Subcutaneous abdominal adipose tissue (tissue), 5 donors: ENCODE measurements at regions not wholly inside any gene's neighbourhood (a gene's known extent, or its start where the extent isn't known, plus 50 kb on each side); places are given as distances from the start of the nearest gene placed in this dataset.
"Not testable (repeated sequence)": the region's sequence is repeated elsewhere in the genome, so short reads cannot be mapped to it uniquely, and the experiment has no call there.

Experiments
- H3K27ac ChIP-seq: one replicate; pipeline ENCODE4 v1.7.0; 2013; ENCODE audit warnings: low read depth, mild to moderate bottlenecking, inconsistent platforms, low read length, moderate library complexity
- H3K27me3 ChIP-seq, 5 donors: one replicate each; pipeline ENCODE4 v1.7.0; 2013; ENCODE audit warnings: low read length in 5 of 5, inconsistent platforms in 1 of 5; ENCODE audit not compliant: control insufficient read depth in 5 of 5, insufficient read depth in 4 of 5
- H3K36me3 ChIP-seq, 5 donors: one replicate each; pipeline ENCODE4 v1.7.0; 2013; ENCODE audit warnings: low read length in 5 of 5; ENCODE audit not compliant: control insufficient read depth in 5 of 5, insufficient read depth in 5 of 5
- H3K4me1 ChIP-seq, 5 donors: one replicate each; pipeline ENCODE4 v1.7.0; 2013; ENCODE audit warnings: low read length in 5 of 5, mild to moderate bottlenecking in 3 of 5, moderate library complexity in 1 of 5; ENCODE audit not compliant: control insufficient read depth in 5 of 5, insufficient read depth in 5 of 5
- H3K4me3 ChIP-seq, 5 donors: one replicate each; pipeline ENCODE4 v1.7.0; 2013; ENCODE audit warnings: low read length in 5 of 5, low read depth in 1 of 5
- H3K9ac ChIP-seq, 5 donors: one replicate each; pipeline ENCODE4 v1.7.0; 2013; ENCODE audit warnings: low read length in 5 of 5, mild to moderate bottlenecking in 4 of 5, moderate library complexity in 3 of 5
- H3K9me3 ChIP-seq, 5 donors: one replicate each; pipeline ENCODE4 v1.7.0; 2013; ENCODE audit warnings: low read length in 5 of 5; ENCODE audit not compliant: control insufficient read depth in 5 of 5
- donor health status: healthy.
- donor health status: healthy.
- donor health status: healthy.
- donor health status: healthy.
- donor health status: healthy.

DNA sequence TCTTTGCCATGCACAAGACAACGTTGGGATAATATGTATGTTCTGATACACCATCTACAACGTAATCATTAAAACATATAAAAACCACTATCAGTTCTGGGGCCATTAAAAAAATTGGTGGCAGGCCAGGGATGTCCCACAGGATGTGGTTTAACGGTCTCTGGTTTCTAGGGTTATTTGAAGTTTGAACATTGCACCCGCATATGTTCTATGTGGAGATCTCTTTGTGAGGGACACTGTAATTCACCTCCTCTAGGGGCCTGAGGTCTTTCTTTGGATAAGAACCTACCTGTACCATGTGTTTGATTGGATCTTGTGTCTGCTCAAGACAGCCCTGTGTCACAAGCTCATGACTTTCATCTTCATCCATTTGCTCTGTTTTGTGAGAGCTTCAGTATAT, 73.2 kb downstream of the GGTLC2 start:
- Histone ChIP-seq H3K36me3 (no peaks in the 10 kb centered on the region), H3K9me3 (no peaks in the 10 kb centered on the region), H3K4me3 (no peak overlapping the region), H3K27ac (no peak overlapping the region), H3K4me1 (peaks cover 0 to 21% (median 18%) of the 10 kb centered on the region in 5 donors), H3K9ac (no peak overlapping the region), H3K27me3 (peaks cover 0 to 5% (median 0%) of the 10 kb centered on the region in 5 donors)

DNA sequence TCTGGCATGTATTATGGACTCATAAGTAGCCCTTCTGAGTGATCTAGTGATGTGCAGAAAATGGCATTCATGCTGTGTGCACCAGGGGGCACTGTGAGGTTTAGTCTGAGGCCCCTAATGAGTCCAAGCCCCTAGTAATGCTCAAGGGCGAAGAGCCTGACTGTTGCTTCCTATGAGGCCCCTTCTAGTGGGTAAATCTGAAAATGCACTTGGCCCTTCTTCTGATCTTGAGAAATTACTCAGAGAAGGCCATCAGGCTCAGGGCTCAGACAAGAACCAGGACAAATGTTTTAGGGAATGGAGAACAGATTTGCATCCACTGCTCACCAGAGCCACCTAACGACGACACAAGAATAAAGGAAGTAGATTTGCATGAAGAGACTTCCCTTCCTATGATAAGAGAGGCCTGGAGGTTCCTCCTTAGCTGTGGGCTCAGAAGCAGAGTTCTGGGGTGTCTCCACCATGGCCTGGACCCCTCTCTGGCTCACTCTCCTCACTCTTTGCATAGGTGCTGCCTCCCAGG, 75.8 kb downstream of the GGTLC2 start:
- no peak overlapping the region for H3K4me3 ChIP-seq
- no peaks in the 10 kb centered on the region for H3K9me3 ChIP-seq
- H3K9ac ChIP-seq = peak overlapping the region in 1 of 5 donors; percentile 18
- no peaks in the 10 kb centered on the region for H3K36me3 ChIP-seq
- H3K4me1 ChIP-seq = peaks cover 0 to 21% (median 18%) of the 10 kb centered on the region in 5 donors
- H3K27me3 ChIP-seq = peaks cover 0 to 3% (median 0%) of the 10 kb centered on the region in 5 donors
- peak overlapping the region; percentile 9 for H3K27ac ChIP-seq

DNA sequence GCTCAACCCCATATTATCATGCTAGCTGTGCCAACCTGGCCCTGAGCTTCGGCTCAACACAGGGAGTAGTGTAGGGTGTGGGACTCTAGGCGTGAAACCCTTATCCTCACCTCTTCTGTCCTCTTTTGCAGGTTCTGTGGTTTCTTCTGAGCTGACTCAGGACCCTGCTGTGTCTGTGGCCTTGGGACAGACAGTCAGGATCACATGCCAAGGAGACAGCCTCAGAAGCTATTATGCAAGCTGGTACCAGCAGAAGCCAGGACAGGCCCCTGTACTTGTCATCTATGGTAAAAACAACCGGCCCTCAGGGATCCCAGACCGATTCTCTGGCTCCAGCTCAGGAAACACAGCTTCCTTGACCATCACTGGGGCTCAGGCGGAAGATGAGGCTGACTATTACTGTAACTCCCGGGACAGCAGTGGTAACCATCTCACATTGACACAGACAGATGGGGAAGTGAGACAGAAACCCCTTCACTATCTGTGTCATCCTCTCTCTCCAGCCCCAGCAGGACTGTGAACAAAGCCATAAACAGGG, 76.4 kb downstream of the GGTLC2 start:
- Histone ChIP-seq H3K4me3 (no peak overlapping the region), H3K4me1 (peaks cover 0 to 21% (median 18%) of the 10 kb centered on the region in 5 donors), H3K27me3 (no peaks in the 10 kb centered on the region), H3K9ac (peak overlapping the region in 1 of 5 donors; percentile 18), H3K9me3 (no peaks in the 10 kb centered on the region), H3K36me3 (no peaks in the 10 kb centered on the region), H3K27ac (peak overlapping the region; percentile 9)

DNA sequence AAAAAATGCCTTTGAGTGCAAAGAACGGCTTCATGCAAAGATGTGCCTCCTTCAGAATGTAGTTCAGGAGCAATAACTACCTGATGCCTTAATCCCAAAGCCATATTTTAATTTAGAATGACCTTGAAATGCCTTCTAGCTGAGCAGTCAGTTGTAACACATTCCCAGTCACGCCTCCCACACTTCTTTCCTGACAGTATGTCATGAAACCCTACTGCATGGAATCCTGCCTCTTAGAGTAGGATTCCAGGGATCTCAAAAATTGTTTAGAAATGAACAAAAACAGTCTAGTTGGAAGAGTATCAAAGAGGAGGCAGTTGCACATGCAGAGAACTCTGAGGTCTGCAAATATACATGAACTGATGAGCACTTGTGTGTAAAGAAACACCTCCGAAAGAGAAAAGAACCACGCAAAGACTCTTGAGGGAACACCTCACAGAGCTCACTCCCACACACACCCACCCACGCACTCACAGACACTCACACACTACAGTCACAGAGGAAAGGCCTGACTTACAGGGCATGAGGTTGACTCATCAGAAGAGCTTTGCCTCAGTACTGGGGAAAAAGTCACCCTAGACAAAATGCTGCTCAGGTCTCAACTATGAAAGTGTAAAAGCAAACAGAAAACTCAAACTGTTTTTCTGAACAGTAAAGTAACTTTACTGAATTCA, 77.4 kb downstream of the GGTLC2 start:
- peaks cover 0 to 21% (median 18%) of the 10 kb centered on the region in 5 donors for H3K4me1 ChIP-seq
- no peak overlapping the region for H3K27ac ChIP-seq
- H3K36me3 ChIP-seq = no peaks in the 10 kb centered on the region
- H3K9me3 ChIP-seq = no peaks in the 10 kb centered on the region
- H3K9ac ChIP-seq = no peak overlapping the region
- no peak overlapping the region for H3K4me3 ChIP-seq
- H3K27me3 ChIP-seq = no peaks in the 10 kb centered on the region

DNA sequence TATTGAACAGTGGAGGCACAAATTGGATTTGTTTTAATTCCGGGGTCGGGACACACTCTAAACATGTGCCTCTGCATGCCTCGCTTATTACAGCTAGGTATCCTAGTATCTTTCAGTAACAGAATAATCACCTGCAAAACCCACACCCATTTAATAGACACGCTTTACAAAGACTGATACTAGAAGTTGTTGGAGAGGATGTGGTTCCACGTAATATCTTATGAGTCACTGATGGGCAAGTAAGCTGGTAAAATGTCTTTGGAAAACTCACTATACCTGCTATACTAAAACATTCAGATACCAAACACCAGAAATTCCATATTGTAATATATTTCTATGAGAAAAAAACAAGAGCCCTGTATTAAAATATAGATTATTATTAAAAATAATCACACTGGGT, 84.0 kb downstream of the GGTLC2 start:
- H3K9ac ChIP-seq = no peak overlapping the region
- H3K4me1 ChIP-seq = no peaks in the 10 kb centered on the region
- H3K4me3 ChIP-seq = no peak overlapping the region
- no peaks in the 10 kb centered on the region for H3K36me3 ChIP-seq
- no peaks in the 10 kb centered on the region for H3K9me3 ChIP-seq
- H3K27ac ChIP-seq = no peak overlapping the region
- no peaks in the 10 kb centered on the region for H3K27me3 ChIP-seq

DNA sequence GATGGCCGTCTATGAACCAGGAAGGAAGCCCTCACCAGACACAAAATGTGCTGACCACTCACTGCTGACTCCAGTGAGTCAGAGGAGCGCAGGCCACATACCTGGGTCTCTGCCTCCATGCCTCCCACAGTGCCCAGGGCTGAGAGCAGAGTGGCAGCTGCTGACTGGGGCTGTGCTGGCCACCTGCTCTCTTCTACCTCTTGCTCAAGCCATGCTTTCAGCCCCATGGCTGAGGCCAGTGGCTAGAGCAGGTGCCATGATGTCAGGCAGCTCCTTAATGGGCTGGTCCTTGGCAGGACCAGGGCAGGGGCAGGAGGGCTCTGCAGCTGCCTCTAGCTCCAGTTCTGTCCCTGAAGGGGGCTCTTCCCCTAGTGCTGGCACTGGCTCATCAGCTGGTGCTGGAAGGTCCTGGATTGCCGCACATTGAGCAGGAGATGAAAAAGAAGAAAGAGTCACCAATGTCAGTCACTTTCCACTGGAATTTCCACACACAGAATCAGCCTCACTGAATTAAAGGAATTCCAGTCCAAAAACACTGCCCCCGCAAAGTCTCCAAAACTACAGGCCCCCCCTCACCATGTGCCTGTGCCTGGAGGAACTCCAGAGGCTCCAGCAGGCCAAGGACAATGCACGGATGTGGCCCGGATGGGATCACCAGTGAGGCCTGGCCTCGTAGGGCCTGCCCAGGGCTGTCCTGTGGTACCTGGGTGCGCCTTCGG, 86.4 kb downstream of the GGTLC2 start:
- no peaks in the 10 kb centered on the region for H3K9me3 ChIP-seq
- no peak overlapping the region for H3K4me3 ChIP-seq
- H3K9ac ChIP-seq = no peak overlapping the region
- H3K27me3 ChIP-seq = peaks cover 0 to 6% (median 6%) of the 10 kb centered on the region in 5 donors
- H3K4me1 ChIP-seq = no peaks in the 10 kb centered on the region
- H3K36me3 ChIP-seq = no peaks in the 10 kb centered on the region
- no peak overlapping the region for H3K27ac ChIP-seq

DNA sequence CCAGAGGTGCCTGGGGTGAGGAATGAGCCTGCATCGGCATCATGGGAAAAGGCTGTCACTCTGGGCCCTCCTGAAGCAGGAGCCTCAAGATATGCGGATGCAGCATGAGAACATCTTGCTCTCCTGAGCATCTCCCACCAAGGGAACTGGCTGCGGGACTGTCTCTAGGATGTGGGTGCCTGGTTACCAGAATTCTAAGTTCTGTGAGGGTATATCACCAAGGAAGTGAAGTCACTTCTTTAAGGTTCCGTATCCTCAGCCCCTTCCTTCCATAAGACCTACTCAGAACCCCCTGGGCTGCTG, 86.9 kb downstream of the GGTLC2 start:
- H3K9me3 ChIP-seq = no peaks in the 10 kb centered on the region
- no peaks in the 10 kb centered on the region for H3K36me3 ChIP-seq
- no peaks in the 10 kb centered on the region for H3K4me1 ChIP-seq
- no peak overlapping the region for H3K9ac ChIP-seq
- H3K4me3 ChIP-seq = no peak overlapping the region
- peaks cover 0 to 6% (median 6%) of the 10 kb centered on the region in 5 donors for H3K27me3 ChIP-seq
- no peak overlapping the region for H3K27ac ChIP-seq

DNA sequence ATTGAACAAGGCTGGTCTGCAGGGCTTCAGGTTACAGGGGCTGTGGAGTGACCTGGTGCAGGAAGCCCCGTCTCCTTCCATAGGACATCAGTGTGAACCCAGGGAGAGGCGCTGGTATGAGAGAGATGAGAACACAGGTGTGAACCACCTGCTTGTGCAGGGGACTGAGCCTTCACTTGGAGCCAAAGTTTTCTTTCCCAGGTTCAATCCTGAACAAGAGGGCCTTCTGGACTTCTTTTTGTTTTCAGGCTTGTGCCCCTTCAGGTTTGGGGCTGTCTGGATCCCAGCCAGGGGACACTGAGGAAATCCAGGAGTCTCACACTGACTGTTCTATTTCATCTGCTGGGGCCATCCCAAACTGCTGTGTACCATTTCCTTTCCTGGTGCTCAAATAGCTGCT, 88.6 kb downstream of the GGTLC2 start:
- not testable (repeated sequence) for H3K36me3 ChIP-seq, H3K4me3 ChIP-seq, H3K27ac ChIP-seq, H3K27me3 ChIP-seq, H3K4me1 ChIP-seq, H3K9me3 ChIP-seq, H3K9ac ChIP-seq

DNA sequence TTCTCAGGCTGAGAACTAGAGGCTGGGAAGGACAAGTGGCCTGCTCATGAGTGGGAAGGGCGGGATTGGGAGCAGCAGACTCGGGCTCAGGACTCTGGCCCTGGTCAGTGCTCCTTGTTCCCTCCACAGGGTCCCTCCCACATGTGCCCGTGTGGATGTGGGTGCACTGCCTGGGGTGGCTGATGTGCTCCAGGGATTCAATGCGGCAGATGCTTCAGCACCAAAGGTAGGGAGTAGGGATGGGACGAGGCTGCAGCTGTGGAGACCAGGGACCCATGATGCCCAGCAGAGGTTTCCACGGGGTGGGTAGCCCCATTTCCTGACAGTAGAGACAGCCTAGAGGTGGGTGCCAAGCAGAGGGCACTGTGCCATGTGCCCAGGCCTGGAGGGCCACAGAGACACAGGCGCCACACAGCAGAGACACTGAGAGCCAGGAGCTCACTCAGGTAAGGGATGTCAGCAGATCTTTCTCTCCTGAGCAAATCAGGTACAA, 89.5 kb downstream of the GGTLC2 start:
- no peak overlapping the region for H3K27ac ChIP-seq
- no peaks in the 10 kb centered on the region for H3K9me3 ChIP-seq
- H3K4me3 ChIP-seq = no peak overlapping the region
- H3K9ac ChIP-seq = no peak overlapping the region
- no peaks in the 10 kb centered on the region for H3K36me3 ChIP-seq
- H3K4me1 ChIP-seq = no peaks in the 10 kb centered on the region
- peaks cover 4 to 13% (median 7%) of the 10 kb centered on the region in 5 donors for H3K27me3 ChIP-seq
